GM12878 (cell line): ENCODE measurements at regions not wholly inside any gene's neighbourhood (a gene's known extent, or its start where the extent isn't known, plus 50 kb on each side); places are given as distances from the start of the nearest gene placed in this dataset.

Source experiments
- ATAC-seq: fragments of 200-7000 bp; cut with Tn5 transposase; 3 replicates; pipeline ENCODE4 v1.9.1; 2020; ENCODE audit warnings: mild to moderate bottlenecking, moderate library complexity
- BruUV-seq: library from RNA; stranded (reverse); fragments of 400-500 nt; replicated peaks from 2 replicates; lab custom pipeline; 2021; lab: Mats Ljungman, UMichigan
- CTCF ChIA-PET: fragments of 300-600 bp; sonication (Branson Sonifier 250); formaldehyde crosslinking; extraction: SDS; loops from one replicate; lab custom pipeline; 2021; ENCODE audit warnings: inconsistent platforms; lab: Yijun Ruan, JAX
- POLR2A ChIA-PET: fragments of 350-600 bp; formaldehyde crosslinking; extraction: SDS; loops from one replicate; lab custom pipeline; 2021; ENCODE audit warnings: inconsistent platforms; lab: Charles Lee
- RAD21 ChIA-PET: fragments of 300-600 bp; sonication (Branson Sonifier 250); formaldehyde crosslinking; loops from one replicate; lab custom pipeline; 2023; ENCODE audit warnings: antibody characterized with exemption; ENCODE audit not compliant: unreplicated experiment; lab: Charles Lee
- SMC1A ChIA-PET: fragments of 300-600 bp; sonication (Branson Sonifier 250); formaldehyde crosslinking; loops from one replicate; lab custom pipeline; 2023; ENCODE audit not compliant: unreplicated experiment, uncharacterized antibody; lab: Charles Lee
- DNase-seq: peaks from one replicate; pipeline ENCODE4 v3.0.0-alpha.2; 2011; ENCODE audit warnings: low read depth, low spot score
- FAIRE-seq: peaks from 3 replicates; lab custom pipeline; 2011; peaks lifted over from hg19 to GRCh38; lab: Jason Lieb, UNC
- H2AFZ ChIP-seq: 2 replicates; pipeline ENCODE4 v1.6.0; 2011; ENCODE audit warnings: low read depth, low read length, control low read depth; ENCODE audit not compliant: control insufficient read depth
- H3K27ac ChIP-seq: 2 replicates; pipeline ENCODE4 v1.5.1; 2011; ENCODE audit warnings: control low read depth; ENCODE audit not compliant: control insufficient read depth, insufficient read depth
- H3K27me3 ChIP-seq, 2 experiments: replicated peaks in 1 of 2; 2 replicates each; pipeline versions ENCODE4 v1.6.0 to v1.6.1; 2011; ENCODE audit warnings: low read length in 1 of 2; ENCODE audit not compliant: control insufficient read depth in 2 of 2, insufficient read depth in 2 of 2
- H3K36me3 ChIP-seq, 2 experiments: 2 replicates each; pipeline ENCODE4 v1.5.1; 2011; ENCODE audit warnings: low read length in 1 of 2; ENCODE audit not compliant: control insufficient read depth in 2 of 2, insufficient read depth in 2 of 2
- H3K4me1 ChIP-seq: 2 replicates; pipeline ENCODE4 v1.6.1; 2011; ENCODE audit warnings: mild to moderate bottlenecking, low read length, moderate library complexity, mixed read lengths; ENCODE audit not compliant: control insufficient read depth, insufficient read depth
- H3K4me2 ChIP-seq: 2 replicates; pipeline ENCODE4 v1.6.0; 2011; ENCODE audit warnings: control low read depth; ENCODE audit not compliant: control insufficient read depth, insufficient read depth
- H3K4me3 ChIP-seq: fragments of 200-600 bp; sonication (generic); 2 replicates; pipeline ENCODE4 v1.5.1; 2016
- H3K79me2 ChIP-seq: 2 replicates; pipeline ENCODE4 v1.6.0; 2011; ENCODE audit warnings: low read length; ENCODE audit not compliant: control insufficient read depth, insufficient read depth
- H3K9ac ChIP-seq: 2 replicates; pipeline ENCODE4 v1.8.0; 2011; ENCODE audit warnings: low read length, control low read depth, mixed read lengths; ENCODE audit not compliant: control insufficient read depth, insufficient read depth
- H3K9me3 ChIP-seq: replicated peaks from 3 replicates; pipeline ENCODE4 v1.5.1; 2011; ENCODE audit warnings: mild to moderate bottlenecking, low read length; ENCODE audit not compliant: control insufficient read depth, insufficient read depth
- H4K20me1 ChIP-seq: 2 replicates; pipeline ENCODE4 v1.6.0; 2011; ENCODE audit not compliant: control insufficient read depth, insufficient read depth
- BCL11A ChIP-seq: IDR thresholded peaks from 2 replicates; pipeline ENCODE4 v1.6.1; 2011; ENCODE audit warnings: low read depth, low read length
- EGR1 ChIP-seq, 2 experiments: IDR thresholded peaks; 1 replicate in 1 of 2; 2 replicates in 1 of 2; pipeline ENCODE4 v1.6.1; 2011 to 2012; ENCODE audit warnings: low read depth in 2 of 2, low read length in 2 of 2, borderline replicate concordance in 1 of 2, mild to moderate bottlenecking in 1 of 2, moderate library complexity in 1 of 2
- NFIC ChIP-seq: IDR thresholded peaks from 2 replicates; pipeline ENCODE4 v1.6.1; 2012; ENCODE audit warnings: low read depth, mild to moderate bottlenecking, inconsistent platforms, low read length, moderate library complexity
- POLR2AphosphoS2 ChIP-seq: IDR thresholded peaks from 2 replicates; pipeline ENCODE4 v1.6.1; 2011; ENCODE audit warnings: low read depth, mild to moderate bottlenecking, low read length, improper control_type of control experiment, moderate library complexity
- RFX5 ChIP-seq: IDR thresholded peaks from 2 replicates; pipeline ENCODE4 v1.6.1; 2011; ENCODE audit warnings: low read depth, low read length, improper control_type of control experiment
- STAT3 ChIP-seq: IDR thresholded peaks from 2 replicates; pipeline ENCODE4 v1.6.1; 2011; ENCODE audit warnings: low read depth, low read length, improper control_type of control experiment
- WGBS: methylation state at CpG from one replicate; pipeline ENCODE4 v1.1.6; 2016; ENCODE audit warnings: low lambda C conversion rate; ENCODE audit not compliant: insufficient replicate concordance, insufficient coverage; ENCODE audit errors: missing lambda C conversion rate; 5-methylcytosine and 5-hydroxymethylcytosine counted together
- in situ Hi-C: fragments of 300-500 bp; cut with MboI; formaldehyde crosslinking; loops from 9 replicates; pipeline ENCODE4 v1.14.3; 2018; ENCODE audit warnings: mixed read lengths
- intact Hi-C: fragments of 100-400 bp; cut with micrococcal nuclease; formaldehyde crosslinking; loops from one replicate; pipeline ENCODE4 v1.14.2; 2022; ENCODE audit not compliant: unreplicated experiment
- TF ChIP-seq, protein P1 (sequence below): fragments of 150-350 bp; IDR thresholded peaks from 2 replicates; pipeline ENCODE4 v1.6.1; 2014; ENCODE audit warnings: mild to moderate bottlenecking, low read depth, low read length
- TF ChIP-seq, protein P2 (sequence below): fragments of 450-650 bp; IDR thresholded peaks from 2 replicates; pipeline ENCODE4 v1.6.1; 2014; ENCODE audit warnings: mild to moderate bottlenecking

DNA sequence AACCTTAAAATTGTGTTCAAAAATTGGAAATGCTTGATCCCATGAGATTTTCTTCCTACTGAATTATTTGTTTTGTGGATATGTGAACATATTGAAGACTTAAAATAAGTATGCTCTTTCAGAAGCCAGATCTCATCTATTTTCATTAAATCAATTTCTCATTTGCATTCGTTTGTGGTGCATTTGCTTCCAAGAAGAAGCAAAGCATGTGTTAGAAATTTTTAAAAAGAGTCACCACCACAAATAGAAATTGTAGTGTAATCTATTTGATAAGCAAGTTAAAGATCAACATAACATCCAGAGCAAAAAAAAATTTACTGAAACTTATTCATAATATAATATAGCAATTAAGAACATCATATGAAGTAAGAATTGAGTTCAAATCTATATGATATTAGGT, 300.9 kb upstream of the SYT4 start:
- Histone ChIP-seq H3K4me2 (no peak overlapping the region), H3K27ac (no peak overlapping the region), H3K4me1 (no peaks in the 10 kb centered on the region), H3K9ac (no peak overlapping the region), H3K9me3 (no peaks in the 10 kb centered on the region), H3K27me3 (no peaks in the 10 kb centered on the region), H2AFZ (no peak overlapping the region), H3K79me2 (no peaks in the 10 kb centered on the region), H3K4me3 (no peak overlapping the region), H3K36me3 (no peaks in the 10 kb centered on the region), H4K20me1 (no peaks in the 10 kb centered on the region)
- TF ChIP-seq, protein P1, sequence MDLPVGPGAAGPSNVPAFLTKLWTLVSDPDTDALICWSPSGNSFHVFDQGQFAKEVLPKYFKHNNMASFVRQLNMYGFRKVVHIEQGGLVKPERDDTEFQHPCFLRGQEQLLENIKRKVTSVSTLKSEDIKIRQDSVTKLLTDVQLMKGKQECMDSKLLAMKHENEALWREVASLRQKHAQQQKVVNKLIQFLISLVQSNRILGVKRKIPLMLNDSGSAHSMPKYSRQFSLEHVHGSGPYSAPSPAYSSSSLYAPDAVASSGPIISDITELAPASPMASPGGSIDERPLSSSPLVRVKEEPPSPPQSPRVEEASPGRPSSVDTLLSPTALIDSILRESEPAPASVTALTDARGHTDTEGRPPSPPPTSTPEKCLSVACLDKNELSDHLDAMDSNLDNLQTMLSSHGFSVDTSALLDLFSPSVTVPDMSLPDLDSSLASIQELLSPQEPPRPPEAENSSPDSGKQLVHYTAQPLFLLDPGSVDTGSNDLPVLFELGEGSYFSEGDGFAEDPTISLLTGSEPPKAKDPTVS, result no peak
- TF ChIP-seq, protein P2, sequence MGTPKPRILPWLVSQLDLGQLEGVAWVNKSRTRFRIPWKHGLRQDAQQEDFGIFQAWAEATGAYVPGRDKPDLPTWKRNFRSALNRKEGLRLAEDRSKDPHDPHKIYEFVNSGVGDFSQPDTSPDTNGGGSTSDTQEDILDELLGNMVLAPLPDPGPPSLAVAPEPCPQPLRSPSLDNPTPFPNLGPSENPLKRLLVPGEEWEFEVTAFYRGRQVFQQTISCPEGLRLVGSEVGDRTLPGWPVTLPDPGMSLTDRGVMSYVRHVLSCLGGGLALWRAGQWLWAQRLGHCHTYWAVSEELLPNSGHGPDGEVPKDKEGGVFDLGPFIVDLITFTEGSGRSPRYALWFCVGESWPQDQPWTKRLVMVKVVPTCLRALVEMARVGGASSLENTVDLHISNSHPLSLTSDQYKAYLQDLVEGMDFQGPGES, result no peak
- TF ChIP-seq NFIC (no peak), POLR2AphosphoS2 (no peak), RFX5 (no peak), BCL11A (no peak), STAT3 (no peak), EGR1 (IDR thresholded peaks at IDR 0.05; ENCODE audit: borderline replicate concordance in 1 of 2, low read depth in 2 of 2, low read length in 2 of 2) (no peak)
- WGBS, result 6% methylated on average over 1 of the region's 1 CpG
- no peak for DNase-seq
- no peak for ATAC-seq
- CTCF ChIA-PET, result no interaction called here
- RAD21 ChIA-PET, result no interaction called here
- intact Hi-C loops (loop anchor here (10.0 kb wide), 1 partner anchor 1263 kb away; no protein-coding TSS in a partner anchor), in situ Hi-C loops (no loop called here)
- no peak for FAIRE-seq
- no TSS peak for BruUV-seq
- SMC1A ChIA-PET, result no interaction called here
- POLR2A ChIA-PET, result no interaction called here
